BJ (cell line): ENCODE measurements at regions not wholly inside any gene's neighbourhood (a gene's known extent, or its start where the extent isn't known, plus 50 kb on each side); places are given as distances from the start of the nearest gene placed in this dataset.
"Not testable (repeated sequence)": the region's sequence is repeated elsewhere in the genome, so short reads cannot be mapped to it uniquely, and the experiment has no call there.

ENCODE experiments used
- CTCF ChIA-PET: fragments of 350-600 bp; formaldehyde crosslinking; extraction: SDS; loops from one replicate; lab custom pipeline; 2021; ENCODE audit warnings: antibody characterized with exemption, inconsistent platforms; lab: Yijun Ruan, JAX
- POLR2A ChIA-PET: fragments of 300-600 bp; sonication (Branson Sonifier 250); formaldehyde crosslinking; extraction: SDS; loops from one replicate; lab custom pipeline; 2021; ENCODE audit warnings: antibody characterized with exemption; lab: Charles Lee
- DNase-seq: peaks from one replicate; pipeline ENCODE4 v3.0.0-alpha.2; 2011; ENCODE audit warnings: low read depth
- H3K27me3 ChIP-seq: 2 replicates; pipeline ENCODE4 v1.6.0; 2011; ENCODE audit warnings: low read length; ENCODE audit not compliant: control insufficient read depth, insufficient read depth
- H3K36me3 ChIP-seq: 2 replicates; pipeline ENCODE4 v1.5.1; 2011; ENCODE audit warnings: low read length; ENCODE audit not compliant: control insufficient read depth, insufficient read depth
- H3K4me3 ChIP-seq: 2 replicates; pipeline ENCODE4 v1.5.1; 2011; ENCODE audit warnings: low read depth, mild to moderate bottlenecking, control low read depth, low read length
- TF ChIP-seq, protein P1 (sequence below): IDR thresholded peaks from 2 replicates; pipeline ENCODE4 v1.5.1; 2011; ENCODE audit warnings: low read depth, mild to moderate bottlenecking, control low read depth, inconsistent platforms, low read length, moderate library complexity; ENCODE audit not compliant: insufficient read depth

DNA sequence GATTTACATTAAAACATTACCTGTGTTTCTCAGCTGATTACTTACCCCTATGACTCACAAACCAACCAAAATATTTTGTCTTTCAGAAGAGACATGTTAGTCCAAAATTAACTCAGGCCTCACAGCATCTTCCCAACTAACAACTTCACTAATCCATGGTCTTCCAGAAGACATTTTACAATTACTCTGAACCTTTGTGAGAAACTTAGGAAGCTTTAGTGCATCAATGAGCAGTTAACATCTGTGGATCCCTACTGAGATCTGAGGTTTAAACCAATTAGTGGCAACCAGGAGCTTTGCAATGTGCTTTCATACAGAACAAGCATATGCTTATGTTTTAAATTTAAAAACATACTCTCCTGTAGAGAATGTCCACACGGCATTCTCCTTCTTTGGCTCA lies 269.7 kb downstream of the UBE3D start:
- CTCF ChIA-PET = interaction anchor here (1.5 kb wide), 1 partner anchor 9 kb away, joined by 4 read pairs; no protein-coding TSS in a partner anchor
- H3K4me3 ChIP-seq = no peak overlapping the region
- H3K27me3 ChIP-seq = no peaks in the 10 kb centered on the region
- TF ChIP-seq, protein P1, sequence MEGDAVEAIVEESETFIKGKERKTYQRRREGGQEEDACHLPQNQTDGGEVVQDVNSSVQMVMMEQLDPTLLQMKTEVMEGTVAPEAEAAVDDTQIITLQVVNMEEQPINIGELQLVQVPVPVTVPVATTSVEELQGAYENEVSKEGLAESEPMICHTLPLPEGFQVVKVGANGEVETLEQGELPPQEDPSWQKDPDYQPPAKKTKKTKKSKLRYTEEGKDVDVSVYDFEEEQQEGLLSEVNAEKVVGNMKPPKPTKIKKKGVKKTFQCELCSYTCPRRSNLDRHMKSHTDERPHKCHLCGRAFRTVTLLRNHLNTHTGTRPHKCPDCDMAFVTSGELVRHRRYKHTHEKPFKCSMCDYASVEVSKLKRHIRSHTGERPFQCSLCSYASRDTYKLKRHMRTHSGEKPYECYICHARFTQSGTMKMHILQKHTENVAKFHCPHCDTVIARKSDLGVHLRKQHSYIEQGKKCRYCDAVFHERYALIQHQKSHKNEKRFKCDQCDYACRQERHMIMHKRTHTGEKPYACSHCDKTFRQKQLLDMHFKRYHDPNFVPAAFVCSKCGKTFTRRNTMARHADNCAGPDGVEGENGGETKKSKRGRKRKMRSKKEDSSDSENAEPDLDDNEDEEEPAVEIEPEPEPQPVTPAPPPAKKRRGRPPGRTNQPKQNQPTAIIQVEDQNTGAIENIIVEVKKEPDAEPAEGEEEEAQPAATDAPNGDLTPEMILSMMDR = no peak
- no peak for DNase-seq
- POLR2A ChIA-PET = no interaction called here
- no peaks in the 10 kb centered on the region for H3K36me3 ChIP-seq

DNA sequence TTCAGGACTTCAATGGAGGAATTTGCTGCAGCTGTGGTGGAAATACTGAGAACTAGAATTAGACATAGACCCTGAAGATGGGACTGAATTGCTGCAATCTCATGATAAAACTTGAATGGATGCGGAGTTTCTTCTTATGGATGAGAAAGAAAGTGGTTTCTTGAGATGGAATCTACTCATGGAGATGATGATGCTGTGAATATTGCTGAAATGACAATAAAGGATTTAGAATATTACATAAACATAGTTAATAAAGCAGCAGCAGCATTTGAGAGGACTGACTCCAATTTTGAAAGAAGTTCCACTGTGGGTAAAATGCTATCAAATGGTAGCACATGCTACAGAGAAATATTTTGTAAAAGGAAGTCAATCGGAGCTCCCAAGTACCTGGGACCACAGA lies 264.6 kb downstream of the UBE3D start:
- CTCF ChIA-PET = no interaction called here
- DNase-seq = no peak
- Histone ChIP-seq H3K27me3 (no peaks in the 10 kb centered on the region), H3K36me3 (no peaks in the 10 kb centered on the region), H3K4me3 (no peak overlapping the region)
- TF ChIP-seq, protein P1 = no peak
- POLR2A ChIA-PET = interaction anchor here (0.6 kb wide), 1 partner anchor 19 kb away, joined by 3 read pairs; no protein-coding TSS in a partner anchor

DNA sequence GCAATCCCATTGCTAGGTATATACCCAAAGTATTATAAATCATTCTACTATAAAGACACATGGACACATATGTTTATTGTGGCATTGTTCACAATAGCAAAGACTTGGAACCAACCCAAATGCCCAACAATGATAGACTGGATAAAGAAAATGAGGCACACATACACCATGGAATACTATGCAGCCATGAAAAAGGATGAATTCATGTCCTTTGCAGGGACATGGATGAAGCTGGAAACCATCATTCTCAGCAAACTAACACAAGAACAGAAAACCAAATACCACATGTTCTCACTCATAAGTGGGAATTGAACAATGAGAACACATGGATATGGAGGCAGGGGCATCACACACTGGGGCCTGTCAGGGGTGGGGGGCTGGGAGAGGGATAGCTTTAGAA lies 249.4 kb downstream of the UBE3D start:
- H3K36me3 ChIP-seq, CTCF ChIA-PET, H3K4me3 ChIP-seq, DNase-seq, POLR2A ChIA-PET, H3K27me3 ChIP-seq: not testable (repeated sequence)

DNA sequence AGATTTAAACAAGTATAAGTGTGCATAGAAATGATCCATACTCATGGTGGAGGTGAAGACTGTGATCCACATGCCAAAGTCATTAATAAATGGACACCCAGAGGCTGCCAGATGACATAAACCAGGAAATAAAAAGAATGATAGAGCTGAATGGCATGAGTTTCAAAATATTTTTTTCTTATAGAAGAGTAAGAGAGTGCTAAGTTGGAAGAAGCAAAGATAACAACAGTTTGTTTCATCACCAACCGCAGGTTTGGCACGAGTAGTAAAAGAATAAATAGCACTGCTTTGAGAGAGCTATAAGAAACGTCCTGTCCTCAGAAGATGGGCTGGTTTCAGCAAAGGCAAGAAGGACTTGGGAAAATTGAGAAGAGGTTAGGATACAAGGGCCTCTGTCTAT lies 246.9 kb downstream of the UBE3D start:
- TF ChIP-seq, protein P1 = no peak
- Histone ChIP-seq H3K4me3 (no peak overlapping the region), H3K36me3 (no peaks in the 10 kb centered on the region), H3K27me3 (no peaks in the 10 kb centered on the region)
- ChIA-PET CTCF (interaction anchor here (1.2 to 1.6 kb wide), 2 partner anchors 16 to 237 kb away, joined by 3 read pairs; no protein-coding TSS in a partner anchor), POLR2A (no interaction called here)
- DNase-seq = no peak

DNA sequence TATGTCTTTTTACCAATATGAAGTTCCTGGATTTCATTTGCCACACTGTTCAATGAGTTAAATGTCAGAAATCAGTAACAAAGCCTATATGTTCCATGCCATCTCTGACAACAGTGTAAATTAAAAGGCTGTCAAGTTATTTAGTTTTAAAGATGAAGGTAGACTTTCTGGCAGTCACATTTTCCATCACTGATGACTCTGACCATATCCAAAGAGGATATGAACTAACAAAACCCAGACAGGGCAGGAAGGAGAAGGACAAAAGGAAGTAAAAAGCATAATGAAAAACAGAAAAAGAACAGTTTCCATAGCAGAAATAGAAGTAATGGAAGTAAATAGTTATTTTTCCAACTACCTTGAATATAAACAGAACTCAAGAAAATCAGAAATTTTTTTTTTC lies 242.3 kb downstream of the UBE3D start:
- DNase-seq = no peak
- Histone ChIP-seq H3K27me3 (no peaks in the 10 kb centered on the region), H3K36me3 (no peaks in the 10 kb centered on the region), H3K4me3 (no peak overlapping the region)
- CTCF ChIA-PET = interaction anchor here (0.6 kb wide), 1 partner anchor 461 kb away, joined by 3 read pairs; no protein-coding TSS in a partner anchor
- TF ChIP-seq, protein P1 = no peak
- POLR2A ChIA-PET = no interaction called here

DNA sequence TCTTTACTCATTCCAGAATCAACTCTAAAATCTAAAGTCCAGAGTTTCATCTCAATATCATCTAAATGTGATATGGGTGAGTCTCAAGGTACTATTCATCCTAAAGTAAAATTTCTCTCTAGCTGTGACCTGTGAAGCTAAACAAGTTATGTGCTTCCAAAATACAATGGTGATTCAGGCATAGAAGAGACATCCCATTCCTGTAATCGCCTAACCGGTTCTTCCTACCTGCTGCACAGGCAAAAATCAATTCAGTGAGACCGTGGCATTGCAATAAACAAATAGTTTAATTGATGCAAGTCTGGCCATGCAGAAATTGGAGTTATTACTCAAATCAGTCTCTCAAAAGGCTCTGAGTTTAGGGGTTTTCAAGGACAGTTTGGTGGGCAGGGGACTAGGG lies 232.8 kb downstream of the UBE3D start:
- TF ChIP-seq, protein P1 = no peak
- ChIA-PET CTCF (no interaction called here), POLR2A (no interaction called here)
- H3K27me3 ChIP-seq = no peaks in the 10 kb centered on the region
- H3K36me3 ChIP-seq = no peaks in the 10 kb centered on the region
- DNase-seq = no peak
- no peak overlapping the region for H3K4me3 ChIP-seq
